Astrocyte of the cerebellum (primary cell): ENCODE measurements at regions not wholly inside any gene's neighbourhood (a gene's known extent, or its start where the extent isn't known, plus 50 kb on each side); places are given as distances from the start of the nearest gene placed in this dataset.

Experiments
- DNase-seq: peaks from one replicate; pipeline ENCODE4 v3.0.0-alpha.2; 2011; ENCODE audit warnings: low read depth
- H3K4me3 ChIP-seq: 2 replicates; pipeline ENCODE4 v1.5.1; 2011; ENCODE audit warnings: mild to moderate bottlenecking, low read depth, low read length, moderate library complexity
- in situ Hi-C: cut with HindIII; loops from 2 replicates; pipeline ENCODE4 v1.10.0; 2017; ENCODE audit warnings: low sequenced_read_pairs
- TF ChIP-seq, protein P1 (sequence below): IDR thresholded peaks from 2 replicates; pipeline ENCODE4 v1.5.1; 2012; ENCODE audit warnings: low read length, low read depth, moderate library complexity, mild to moderate bottlenecking; ENCODE audit errors: missing control alignments

DNA sequence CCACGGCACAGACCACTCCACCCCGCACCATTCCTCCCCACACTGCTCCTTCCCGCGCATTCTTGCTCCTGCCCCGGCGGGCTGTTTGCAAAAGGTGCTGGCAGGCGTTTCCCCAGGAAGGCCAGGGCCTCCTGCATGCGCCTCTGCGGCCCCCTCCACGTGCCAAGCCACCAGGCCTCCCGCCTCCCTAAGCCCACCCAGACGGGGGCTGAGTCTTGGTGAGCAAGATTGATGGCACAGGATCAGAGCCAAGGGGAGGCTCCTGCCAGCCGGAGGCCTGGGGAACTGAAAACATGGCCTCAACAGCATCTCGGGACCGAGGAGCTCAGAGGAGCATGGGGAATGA is 328.3 kb upstream of the DIO3 start:
- in situ Hi-C loops, result loop anchor here (5.0 kb wide), 1 partner anchor 269 kb away; no protein-coding TSS in a partner anchor
- TF ChIP-seq, protein P1, sequence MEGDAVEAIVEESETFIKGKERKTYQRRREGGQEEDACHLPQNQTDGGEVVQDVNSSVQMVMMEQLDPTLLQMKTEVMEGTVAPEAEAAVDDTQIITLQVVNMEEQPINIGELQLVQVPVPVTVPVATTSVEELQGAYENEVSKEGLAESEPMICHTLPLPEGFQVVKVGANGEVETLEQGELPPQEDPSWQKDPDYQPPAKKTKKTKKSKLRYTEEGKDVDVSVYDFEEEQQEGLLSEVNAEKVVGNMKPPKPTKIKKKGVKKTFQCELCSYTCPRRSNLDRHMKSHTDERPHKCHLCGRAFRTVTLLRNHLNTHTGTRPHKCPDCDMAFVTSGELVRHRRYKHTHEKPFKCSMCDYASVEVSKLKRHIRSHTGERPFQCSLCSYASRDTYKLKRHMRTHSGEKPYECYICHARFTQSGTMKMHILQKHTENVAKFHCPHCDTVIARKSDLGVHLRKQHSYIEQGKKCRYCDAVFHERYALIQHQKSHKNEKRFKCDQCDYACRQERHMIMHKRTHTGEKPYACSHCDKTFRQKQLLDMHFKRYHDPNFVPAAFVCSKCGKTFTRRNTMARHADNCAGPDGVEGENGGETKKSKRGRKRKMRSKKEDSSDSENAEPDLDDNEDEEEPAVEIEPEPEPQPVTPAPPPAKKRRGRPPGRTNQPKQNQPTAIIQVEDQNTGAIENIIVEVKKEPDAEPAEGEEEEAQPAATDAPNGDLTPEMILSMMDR, result no peak
- no peak for DNase-seq
- no peak overlapping the region for H3K4me3 ChIP-seq

DNA sequence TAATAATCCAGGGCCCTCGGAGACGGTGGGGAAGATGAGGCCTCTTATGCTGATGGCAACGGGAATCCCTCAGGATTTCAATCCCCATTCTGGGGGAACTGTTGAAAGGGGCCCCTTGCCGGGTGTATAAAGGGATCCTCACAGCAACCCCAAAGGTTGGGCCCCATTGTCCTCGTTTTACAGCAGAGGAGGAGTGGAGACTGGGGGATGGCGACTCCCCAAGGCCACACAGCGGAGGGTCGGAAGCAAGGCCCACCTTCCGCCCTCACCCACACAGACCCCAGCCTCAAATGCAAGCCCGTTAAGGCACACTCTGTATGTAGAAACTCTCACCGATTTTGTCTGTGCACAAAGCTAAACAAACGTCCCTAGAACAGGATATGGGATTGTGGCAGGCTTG is 327.9 kb upstream of the DIO3 start:
- in situ Hi-C loops, result loop anchor here (5.0 kb wide), 1 partner anchor 269 kb away; no protein-coding TSS in a partner anchor
- DNase-seq, result no peak
- no peak overlapping the region for H3K4me3 ChIP-seq
- TF ChIP-seq, protein P1, result no peak

DNA sequence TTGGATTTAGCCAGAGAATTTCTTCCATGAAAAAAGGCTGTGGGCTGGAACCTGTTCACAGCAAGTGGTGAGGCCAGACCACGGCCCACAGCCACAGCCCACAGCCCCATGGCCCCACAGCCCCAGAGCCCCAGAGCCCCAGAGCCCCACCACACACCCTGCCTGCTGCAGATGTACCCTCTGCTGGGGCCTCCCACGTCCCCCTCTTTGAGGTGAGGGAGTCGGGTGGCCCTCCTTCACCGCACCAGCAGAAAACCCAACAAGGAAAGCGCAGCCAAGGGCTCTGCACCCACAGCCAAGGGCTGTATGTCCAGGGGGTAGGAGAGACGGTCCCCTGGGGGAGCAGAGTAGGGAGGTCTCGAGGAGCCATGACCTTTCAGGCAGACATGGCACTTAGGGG is 327.5 kb upstream of the DIO3 start:
- in situ Hi-C loops, result loop anchor here (5.0 kb wide), 1 partner anchor 268 kb away; no protein-coding TSS in a partner anchor
- TF ChIP-seq, protein P1, result no peak
- DNase-seq, result no peak

DNA sequence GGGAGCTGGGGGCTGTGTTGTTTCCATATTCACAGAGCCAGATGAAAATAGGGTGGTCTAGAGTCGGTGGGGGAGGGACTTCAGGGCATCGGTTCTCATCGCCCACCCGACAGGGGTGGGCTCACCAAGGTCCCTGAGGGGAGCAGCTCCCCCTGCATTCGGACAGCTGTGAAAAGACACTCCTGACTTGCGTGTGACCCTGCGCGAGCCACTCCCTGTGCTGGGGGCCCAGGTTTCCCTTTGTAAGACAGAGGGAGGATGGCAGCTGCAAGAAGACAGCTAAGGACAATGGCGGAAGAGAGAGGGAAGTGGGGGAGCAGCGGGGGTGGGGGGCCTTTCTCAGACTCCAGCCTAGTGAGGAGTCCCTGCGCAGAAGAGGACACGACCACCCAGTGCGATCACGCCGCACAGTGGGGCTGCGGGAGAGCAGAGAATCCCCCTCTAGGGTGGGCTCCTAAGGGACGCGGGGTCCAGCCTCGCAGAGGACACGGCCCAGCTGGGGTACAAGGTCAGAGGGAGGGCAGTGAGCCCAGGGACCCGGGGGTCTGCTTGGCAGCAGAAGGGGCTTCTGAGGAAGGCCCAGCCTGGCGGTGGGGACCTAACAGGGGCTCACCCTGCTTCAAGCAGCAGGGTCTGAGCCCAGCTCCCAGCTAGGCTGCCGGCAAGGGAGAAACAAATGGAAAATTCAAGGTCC is 326.9 kb upstream of the DIO3 start:
- TF ChIP-seq, protein P1, result no peak
- no peak for DNase-seq
- in situ Hi-C loops, result loop anchor here (5.0 kb wide), 1 partner anchor 268 kb away; no protein-coding TSS in a partner anchor
- no peak overlapping the region for H3K4me3 ChIP-seq

More for the DNA sequence above, 327.5 kb upstream of the DIO3 start:
- H3K4me3 ChIP-seq, result no peak overlapping the region

DNA sequence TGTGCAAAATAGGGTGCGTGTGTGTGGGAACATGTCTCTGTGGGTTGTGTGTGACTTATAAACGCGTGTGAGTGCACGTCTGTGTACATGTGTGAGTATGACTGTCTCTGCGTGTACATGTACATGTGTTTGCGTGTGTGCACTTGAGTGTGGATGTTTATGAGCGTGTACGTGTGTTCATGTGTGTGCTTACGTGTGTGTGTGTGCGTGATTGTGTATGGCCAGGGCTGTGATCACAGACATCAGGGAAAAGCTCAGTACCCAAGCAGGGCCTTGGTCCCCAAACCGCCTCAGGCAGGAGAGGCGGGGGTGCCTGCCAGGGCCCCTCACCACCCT is 326.3 kb upstream of the DIO3 start:
- DNase-seq, result no peak
- no peak overlapping the region for H3K4me3 ChIP-seq
- in situ Hi-C loops, result loop anchor here (5.0 kb wide), 1 partner anchor 267 kb away; no protein-coding TSS in a partner anchor
- TF ChIP-seq, protein P1, result no peak

DNA sequence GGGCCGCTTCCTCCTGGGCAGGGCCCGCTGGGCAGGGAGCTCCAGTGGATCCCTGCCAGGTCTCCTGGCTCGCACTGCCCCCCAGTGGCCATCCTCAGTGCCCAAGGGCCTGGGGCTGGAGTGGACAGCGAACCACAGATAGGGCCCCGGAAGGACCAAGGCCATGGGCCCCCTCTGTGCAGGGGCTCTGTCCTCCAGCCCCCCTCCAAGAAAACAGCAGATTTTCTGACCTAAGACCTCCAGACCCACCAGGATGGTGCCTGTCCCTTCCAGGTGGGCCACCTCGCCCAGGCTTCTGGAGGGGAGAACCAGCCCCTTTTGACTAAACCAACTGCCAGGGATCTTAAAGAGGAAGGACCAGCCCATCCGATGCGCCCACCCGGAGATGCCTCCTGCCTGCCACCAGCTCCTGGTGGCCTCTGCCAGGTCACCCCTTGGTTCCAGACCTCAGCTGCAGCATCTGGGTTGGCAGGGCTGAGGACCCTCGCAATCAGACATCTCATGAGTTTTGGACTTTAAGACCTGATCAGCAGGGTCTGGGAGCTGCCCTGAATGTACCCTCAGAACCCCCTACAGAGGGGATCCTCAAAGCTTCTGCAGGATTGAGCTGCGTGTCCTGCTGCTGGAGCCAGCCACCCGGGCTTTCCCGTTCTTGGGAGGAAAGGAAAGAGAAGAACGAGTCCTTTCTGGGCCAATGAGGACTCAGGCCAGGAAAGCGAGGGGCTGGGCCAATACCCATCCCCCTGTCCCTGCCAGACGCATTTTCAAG is 325.8 kb upstream of the DIO3 start:
- TF ChIP-seq, protein P1, result peak; percentile 73
- in situ Hi-C loops, result no loop called here
- H3K4me3 ChIP-seq, result no peak overlapping the region
- no peak for DNase-seq
